PC-9 (cell line): ENCODE measurements at regions not wholly inside any gene's neighbourhood (a gene's known extent, or its start where the extent isn't known, plus 50 kb on each side); places are given as distances from the start of the nearest gene placed in this dataset.

Experiments used
- BruUV-seq: library from RNA; stranded (reverse); fragments of 400-500 nt; replicated peaks from 2 replicates; lab custom pipeline; 2021; lab: Mats Ljungman, UMichigan
- CTCF ChIA-PET: fragments of 300-600 bp; sonication (Branson Sonifier 250); formaldehyde crosslinking; loops from one replicate; lab custom pipeline; 2022; ENCODE audit warnings: antibody characterized with exemption; lab: Charles Lee
- POLR2A ChIA-PET: fragments of 300-600 bp; sonication (Branson Sonifier 250); formaldehyde crosslinking; loops from one replicate; lab custom pipeline; 2022; ENCODE audit warnings: antibody characterized with exemption; ENCODE audit not compliant: unreplicated experiment; lab: Charles Lee
- DNase-seq, 2 experiments: peaks; one replicate each; pipeline versions ENCODE4 v3.0.0 to v3.0.0-alpha.2; 2015 to 2022; ENCODE audit warnings: mixed read lengths in 1 of 2
- H2AFZ ChIP-seq: fragments of 200-600 bp; sonication (generic); 2 replicates; pipeline ENCODE4 v1.8.1; 2017; ENCODE audit warnings: antibody characterized with exemption
- H3F3A ChIP-seq: fragments of 200-600 bp; sonication (generic); 2 replicates; pipeline ENCODE4 v1.8.1; 2017; ENCODE audit warnings: antibody characterized with exemption, mild to moderate bottlenecking, low read depth; ENCODE audit not compliant: insufficient read depth
- H3K27ac ChIP-seq: fragments of 200-600 bp; sonication (generic); 2 replicates; pipeline ENCODE4 v1.6.1; 2016; ENCODE audit warnings: mixed run types
- H3K27me3 ChIP-seq: fragments of 200-600 bp; sonication (generic); 2 replicates; pipeline ENCODE4 v1.6.1; 2016; ENCODE audit warnings: low read depth, mixed run types; ENCODE audit not compliant: insufficient read depth
- H3K36me3 ChIP-seq: fragments of 200-600 bp; sonication (generic); 2 replicates; pipeline ENCODE4 v1.6.1; 2016; ENCODE audit warnings: low read depth, mixed run types
- H3K4me1 ChIP-seq: fragments of 200-600 bp; sonication (generic); replicated peaks from 2 replicates; pipeline ENCODE4 v1.6.1; 2016; ENCODE audit warnings: mixed run types; ENCODE audit not compliant: insufficient read depth
- H3K4me2 ChIP-seq: fragments of 200-600 bp; sonication (generic); 2 replicates; pipeline ENCODE4 v1.6.1; 2017; ENCODE audit warnings: mixed run types
- H3K4me3 ChIP-seq: fragments of 200-600 bp; sonication (generic); 2 replicates; pipeline ENCODE4 v1.6.1; 2016; ENCODE audit warnings: mixed run types
- H3K79me2 ChIP-seq: fragments of 200-600 bp; sonication (generic); 2 replicates; pipeline ENCODE4 v1.6.1; 2017; ENCODE audit warnings: low read depth, mixed run types
- H3K9me2 ChIP-seq: fragments of 200-600 bp; sonication (generic); 2 replicates; pipeline ENCODE4 v1.8.1; 2017; ENCODE audit warnings: mild to moderate bottlenecking; ENCODE audit not compliant: insufficient read depth
- H3K9me3 ChIP-seq: fragments of 200-600 bp; sonication (generic); 2 replicates; pipeline ENCODE4 v1.8.1; 2016; ENCODE audit warnings: low read depth; ENCODE audit not compliant: insufficient read depth
- H4K20me1 ChIP-seq: fragments of 200-600 bp; sonication (generic); 2 replicates; pipeline ENCODE4 v1.8.1; 2017; ENCODE audit not compliant: insufficient read depth
- EZH2 ChIP-seq: fragments of 200-600 bp; sonication (generic); IDR thresholded peaks from 2 replicates; pipeline ENCODE4 v1.8.0; 2017; ENCODE audit warnings: antibody characterized with exemption, low read depth
- intact Hi-C: fragments of 100-400 bp; cut with micrococcal nuclease; formaldehyde crosslinking; loops from one replicate; pipeline ENCODE4 v1.10.0; 2022; ENCODE audit not compliant: unreplicated experiment
- TF ChIP-seq, protein P1 (sequence below): fragments of 200-600 bp; sonication (generic); conservative IDR thresholded peaks from 2 replicates; pipeline ENCODE4 v1.6.1; 2017; ENCODE audit warnings: mixed run types, antibody characterized with exemption, mild to moderate bottlenecking, moderate library complexity

DNA sequence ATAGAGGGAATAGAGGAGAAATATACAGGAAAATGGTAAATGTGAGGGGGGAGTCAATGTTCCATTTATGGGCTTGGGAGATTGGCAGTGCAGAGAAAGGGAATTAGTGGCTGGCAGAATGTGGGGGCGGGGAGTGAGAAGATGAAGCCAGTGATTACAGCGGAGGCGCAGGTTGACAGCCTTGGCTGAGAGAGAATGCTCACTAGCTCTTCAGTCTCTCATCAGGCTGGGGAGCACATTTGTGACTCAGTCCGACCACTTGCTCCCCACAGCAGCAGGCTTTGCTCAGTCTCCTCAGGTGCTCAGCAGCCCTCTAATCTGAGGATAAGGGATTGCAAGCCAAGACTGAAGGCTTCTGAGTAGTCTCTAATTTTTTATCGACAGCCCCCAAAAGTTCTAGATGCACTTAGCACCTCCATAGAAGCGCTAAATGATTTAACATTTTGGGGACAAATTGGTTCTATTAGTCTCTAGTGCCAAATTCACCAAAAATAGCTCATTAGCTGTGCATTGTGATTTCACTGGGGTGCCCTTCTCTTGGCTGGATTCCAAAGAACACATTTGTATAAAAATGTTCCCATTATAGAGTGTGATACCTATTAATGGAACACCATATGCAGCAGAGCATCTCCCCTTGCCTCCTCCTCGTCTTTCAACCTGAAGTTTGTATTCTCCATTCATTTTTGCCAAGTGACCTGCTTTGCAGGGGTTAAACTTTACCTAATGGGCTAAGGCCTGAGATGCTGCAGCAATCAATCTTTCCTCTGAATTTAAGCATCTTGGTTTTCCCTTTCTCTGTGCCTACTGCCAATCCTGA is 191.8 kb downstream of the ZNF326 start:
- no peak for TF ChIP-seq EZH2
- TF ChIP-seq, protein P1, sequence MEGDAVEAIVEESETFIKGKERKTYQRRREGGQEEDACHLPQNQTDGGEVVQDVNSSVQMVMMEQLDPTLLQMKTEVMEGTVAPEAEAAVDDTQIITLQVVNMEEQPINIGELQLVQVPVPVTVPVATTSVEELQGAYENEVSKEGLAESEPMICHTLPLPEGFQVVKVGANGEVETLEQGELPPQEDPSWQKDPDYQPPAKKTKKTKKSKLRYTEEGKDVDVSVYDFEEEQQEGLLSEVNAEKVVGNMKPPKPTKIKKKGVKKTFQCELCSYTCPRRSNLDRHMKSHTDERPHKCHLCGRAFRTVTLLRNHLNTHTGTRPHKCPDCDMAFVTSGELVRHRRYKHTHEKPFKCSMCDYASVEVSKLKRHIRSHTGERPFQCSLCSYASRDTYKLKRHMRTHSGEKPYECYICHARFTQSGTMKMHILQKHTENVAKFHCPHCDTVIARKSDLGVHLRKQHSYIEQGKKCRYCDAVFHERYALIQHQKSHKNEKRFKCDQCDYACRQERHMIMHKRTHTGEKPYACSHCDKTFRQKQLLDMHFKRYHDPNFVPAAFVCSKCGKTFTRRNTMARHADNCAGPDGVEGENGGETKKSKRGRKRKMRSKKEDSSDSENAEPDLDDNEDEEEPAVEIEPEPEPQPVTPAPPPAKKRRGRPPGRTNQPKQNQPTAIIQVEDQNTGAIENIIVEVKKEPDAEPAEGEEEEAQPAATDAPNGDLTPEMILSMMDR = no peak
- intact Hi-C loops = no loop called here
- CTCF ChIA-PET = no interaction called here
- H3K4me3 ChIP-seq = no peak overlapping the region
- no peaks in the 10 kb centered on the region for H3K79me2 ChIP-seq
- no peaks in the 10 kb centered on the region for H3K9me3 ChIP-seq
- no peak overlapping the region for H3K4me2 ChIP-seq
- H2AFZ ChIP-seq = no peak overlapping the region
- H3K27ac ChIP-seq = no peak overlapping the region
- H4K20me1 ChIP-seq = no peaks in the 10 kb centered on the region
- H3K4me1 ChIP-seq = no peaks in the 10 kb centered on the region
- no peaks in the 10 kb centered on the region for H3K27me3 ChIP-seq
- POLR2A ChIA-PET = no interaction called here
- DNase-seq = no peak
- H3K9me2 ChIP-seq = no peaks in the 10 kb centered on the region
- BruUV-seq = no TSS peak
- H3F3A ChIP-seq = no peaks in the 10 kb centered on the region
- no peaks in the 10 kb centered on the region for H3K36me3 ChIP-seq

DNA sequence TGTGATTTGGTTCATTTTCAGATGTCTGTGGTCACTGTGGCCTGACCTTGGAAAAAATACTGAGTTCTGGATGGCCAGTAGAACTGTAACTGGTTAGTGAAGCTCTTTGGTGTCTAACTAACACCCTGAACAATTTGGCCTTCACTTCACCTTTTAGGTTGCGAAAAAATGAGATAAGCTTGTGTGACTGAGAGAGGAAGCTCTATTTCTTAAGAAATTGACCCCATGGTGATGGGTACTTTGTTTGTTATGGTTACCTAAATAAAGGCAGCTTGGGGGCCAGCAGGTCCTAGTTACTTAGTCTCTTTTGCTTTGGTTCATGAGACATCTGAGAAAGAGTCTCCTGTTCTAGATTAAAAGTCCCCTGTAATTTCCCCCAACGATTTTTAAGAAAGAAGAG is 181.6 kb downstream of the ZNF326 start:
- no peak overlapping the region for H3K4me3 ChIP-seq
- H3F3A ChIP-seq = peaks cover 22% of the 10 kb centered on the region
- H3K36me3 ChIP-seq = no peaks in the 10 kb centered on the region
- H3K9me2 ChIP-seq = no peaks in the 10 kb centered on the region
- intact Hi-C loops = no loop called here
- no peaks in the 10 kb centered on the region for H3K79me2 ChIP-seq
- H3K4me1 ChIP-seq = peaks cover 33% of the 10 kb centered on the region
- H3K9me3 ChIP-seq = peaks cover 7% of the 10 kb centered on the region; the same call in 1 of the 2 replicates
- H2AFZ ChIP-seq = peak overlapping the region; percentile 18
- H3K4me2 ChIP-seq = peak overlapping the region; percentile 45
- POLR2A ChIA-PET = no interaction called here
- H3K27me3 ChIP-seq = no peaks in the 10 kb centered on the region
- H4K20me1 ChIP-seq = no peaks in the 10 kb centered on the region
- BruUV-seq = no TSS peak
- DNase-seq = peak in 1 of 2 experiments; percentile 93
- peak overlapping the region; percentile 78 for H3K27ac ChIP-seq
- no peak for TF ChIP-seq EZH2
- TF ChIP-seq, protein P1 = no peak
- CTCF ChIA-PET = no interaction called here

DNA sequence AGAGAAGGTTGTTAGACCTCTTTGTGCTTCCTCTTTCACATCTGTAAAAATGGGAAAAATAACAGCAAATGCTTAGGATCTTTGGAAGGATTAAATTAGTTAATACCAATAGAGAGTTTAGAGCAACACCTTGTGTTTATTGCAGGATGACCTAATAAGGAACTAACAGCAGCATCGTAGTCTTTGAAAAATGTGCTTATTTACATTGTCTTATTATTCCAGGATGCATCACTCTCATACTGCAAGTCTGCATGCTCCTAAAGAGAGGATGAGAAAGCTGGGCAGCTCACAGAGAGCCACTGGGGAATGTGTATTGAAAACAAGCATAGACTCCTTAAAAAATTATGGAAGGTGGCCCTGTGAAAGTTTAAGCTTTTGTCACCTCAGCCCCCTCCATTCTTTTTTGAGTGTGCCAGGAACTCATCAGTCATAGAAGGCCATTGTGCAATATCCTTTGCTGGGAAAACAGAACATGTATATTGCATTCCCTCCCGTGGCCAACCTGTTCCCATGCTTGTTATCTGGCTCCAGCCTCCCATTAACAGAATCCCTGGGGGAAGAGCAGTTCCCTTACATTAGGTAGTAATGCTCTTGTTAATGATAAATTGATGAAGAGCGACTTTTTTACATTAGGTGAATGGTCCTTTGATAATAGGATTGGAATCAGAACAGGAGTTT is 180.7 kb downstream of the ZNF326 start:
- no peaks in the 10 kb centered on the region for H4K20me1 ChIP-seq
- peak overlapping the region; percentile 45 for H3K4me2 ChIP-seq
- TF ChIP-seq, protein P1 = no peak
- TF ChIP-seq EZH2 = no peak
- no peaks in the 10 kb centered on the region for H3K9me2 ChIP-seq
- intact Hi-C loops = no loop called here
- H3K79me2 ChIP-seq = no peaks in the 10 kb centered on the region
- no TSS peak for BruUV-seq
- peaks cover 7% of the 10 kb centered on the region; the same call in 1 of the 2 replicates for H3K9me3 ChIP-seq
- peak overlapping the region; percentile 10; the same call in 1 of the 2 replicates for H2AFZ ChIP-seq
- DNase-seq = peak in 1 of 2 experiments; percentile 75
- ChIA-PET CTCF (no interaction called here), POLR2A (no interaction called here)
- H3K36me3 ChIP-seq = no peaks in the 10 kb centered on the region
- H3F3A ChIP-seq = peaks cover 22% of the 10 kb centered on the region
- peaks cover 33% of the 10 kb centered on the region for H3K4me1 ChIP-seq
- H3K4me3 ChIP-seq = no peak overlapping the region
- H3K27ac ChIP-seq = peak overlapping the region; percentile 78
- no peaks in the 10 kb centered on the region for H3K27me3 ChIP-seq
